NCI-H1417 treated with DMSO at 0.1 percent for 48 hours (cell line): ENCODE measurements at regions not wholly inside any gene's neighbourhood (a gene's known extent, or its start where the extent isn't known, plus 50 kb on each side); places are given as distances from the start of the nearest gene placed in this dataset.

Experiments
- DNase-seq: peaks from one replicate; lab custom pipeline; 2025; lab: John Stamatoyannopoulos, UW

DNA sequence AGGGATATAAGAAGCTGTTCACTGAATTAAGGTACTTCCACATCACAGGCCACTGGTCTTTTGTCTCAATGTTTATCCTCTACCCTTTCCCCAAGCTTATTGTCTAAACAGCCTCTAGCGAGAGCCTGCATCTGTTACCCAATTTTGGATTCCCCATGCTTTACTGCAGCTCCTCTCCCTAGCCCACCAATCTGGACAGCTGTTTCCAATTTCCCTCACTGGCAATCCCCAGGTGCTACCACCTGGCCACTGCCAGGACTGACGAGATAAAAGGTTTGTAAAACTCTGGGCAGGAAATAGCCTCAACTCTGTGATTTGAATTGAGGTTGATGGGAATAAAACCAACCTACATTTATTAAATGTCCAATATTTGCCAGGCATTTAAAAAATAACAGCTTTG is 58.0 kb upstream of the TEX9 start:
- DNase-seq: peak; percentile 69

DNA sequence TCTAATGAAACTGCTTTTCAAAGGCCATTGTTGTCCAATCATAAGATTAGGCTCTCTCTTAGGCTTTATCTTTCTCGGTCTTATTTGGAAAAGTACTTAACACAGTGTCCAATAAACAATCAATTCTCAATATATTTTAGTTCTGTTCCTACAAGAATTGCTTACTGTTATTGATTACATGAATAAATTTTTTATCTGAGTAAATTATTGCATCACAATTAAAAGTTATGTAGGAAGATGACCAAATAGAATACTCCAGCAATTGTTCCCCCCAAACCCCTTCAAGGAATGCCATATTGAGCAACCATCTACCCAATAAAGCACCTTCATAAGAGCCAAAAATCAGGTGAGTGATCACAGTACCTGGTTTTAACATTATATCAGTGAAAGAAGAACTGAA is 55.0 kb upstream of the RFX7 start:
- no peak for DNase-seq

DNA sequence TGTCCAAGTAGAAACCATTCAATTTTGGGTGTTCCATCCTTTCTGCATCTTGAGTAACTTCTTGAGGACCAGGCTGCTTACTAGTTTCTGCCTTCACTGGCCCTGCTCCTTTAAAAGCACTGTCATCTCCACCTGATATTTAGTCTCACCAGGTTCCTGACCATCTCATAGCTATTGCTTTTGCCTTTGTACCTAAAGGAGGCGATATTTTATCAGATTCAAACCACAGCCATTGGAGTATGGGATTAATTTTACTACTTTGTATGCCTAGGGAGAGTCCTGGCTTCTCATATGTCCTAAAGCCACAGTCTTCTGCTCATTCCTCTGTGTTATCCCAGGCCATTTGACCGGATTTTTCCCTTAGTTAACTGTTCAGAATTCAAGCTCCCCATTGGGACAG is 51.8 kb upstream of the RFX7 start:
- no peak for DNase-seq

- no peak for DNase-seq
These were observed 50.0 kb upstream of the RFX7 start for GRCh38 chr15:56293495-56294292.
